Keratinocyte (primary cell): ENCODE measurements at regions not wholly inside any gene's neighbourhood (a gene's known extent, or its start where the extent isn't known, plus 50 kb on each side); places are given as distances from the start of the nearest gene placed in this dataset.

Experiments used
- DNase-seq: peaks from one replicate; pipeline ENCODE4 v3.0.0-alpha.2; 2011; ENCODE audit warnings: low read depth, missing footprints, low spot score
- FAIRE-seq: peaks from 2 replicates; lab custom pipeline; 2011; peaks lifted over from hg19 to GRCh38; lab: Jason Lieb, UNC
- H2AFZ ChIP-seq: 2 replicates; pipeline ENCODE4 v1.6.0; 2012; ENCODE audit warnings: low read length, control low read depth, inconsistent platforms; ENCODE audit not compliant: control insufficient read depth
- H3K27ac ChIP-seq: 2 replicates; pipeline ENCODE4 v1.5.1; 2011; ENCODE audit warnings: low read length; ENCODE audit not compliant: control insufficient read depth, insufficient read depth
- H3K27me3 ChIP-seq: 3 replicates; pipeline ENCODE4 v1.6.0; 2011; ENCODE audit warnings: low read length; ENCODE audit not compliant: control insufficient read depth, insufficient read depth; ENCODE audit errors: extremely low read depth
- H3K36me3 ChIP-seq, 2 experiments: 2 replicates in 1 of 2; 3 replicates in 1 of 2; pipeline ENCODE4 v1.5.1; 2011; ENCODE audit warnings: low read length in 2 of 2, mild to moderate bottlenecking in 1 of 2; ENCODE audit not compliant: control insufficient read depth in 2 of 2, insufficient read depth in 2 of 2; ENCODE audit errors: extremely low read depth in 1 of 2
- H3K4me1 ChIP-seq: 3 replicates; pipeline ENCODE4 v1.5.1; 2011; ENCODE audit warnings: low read length; ENCODE audit not compliant: control insufficient read depth, insufficient read depth; ENCODE audit errors: extremely low read depth
- H3K4me2 ChIP-seq: 3 replicates; pipeline ENCODE4 v1.6.0; 2011; ENCODE audit warnings: low read depth, low read length; ENCODE audit not compliant: control insufficient read depth, insufficient read depth; ENCODE audit errors: extremely low read depth
- H3K4me3 ChIP-seq, 3 experiments: fragments of 200-600 bp in 1 of 3; sonication (generic) in 1 of 3; 2 replicates in 2 of 3; 3 replicates in 1 of 3; pipeline ENCODE4 v1.5.1; 2011 to 2016; ENCODE audit warnings: low read length in 3 of 3, mild to moderate bottlenecking in 3 of 3, control low read depth in 2 of 3, inconsistent platforms in 1 of 3, low read depth in 1 of 3, mixed read lengths in 1 of 3, mixed run types in 1 of 3, moderate library complexity in 1 of 3; ENCODE audit not compliant: control insufficient read depth in 2 of 3, insufficient read depth in 2 of 3; ENCODE audit errors: extremely low read depth in 1 of 3
- H3K79me2 ChIP-seq: 2 replicates; pipeline ENCODE4 v1.6.0; 2012; ENCODE audit warnings: low read length; ENCODE audit not compliant: control insufficient read depth, insufficient read depth
- H3K9ac ChIP-seq: 3 replicates; pipeline ENCODE4 v1.6.0; 2011; ENCODE audit warnings: low read length; ENCODE audit not compliant: control insufficient read depth, insufficient read depth; ENCODE audit errors: extremely low read depth
- H3K9me1 ChIP-seq: 3 replicates; pipeline ENCODE4 v1.6.0; 2011; ENCODE audit warnings: low read length; ENCODE audit not compliant: control insufficient read depth, insufficient read depth; ENCODE audit errors: extremely low read depth
- H3K9me3 ChIP-seq: 2 replicates; pipeline ENCODE4 v1.5.1; 2012; ENCODE audit warnings: low read depth, low read length; ENCODE audit not compliant: control insufficient read depth
- H4K20me1 ChIP-seq: 3 replicates; pipeline ENCODE4 v1.6.0; 2011; ENCODE audit warnings: low read length; ENCODE audit not compliant: control insufficient read depth, insufficient read depth; ENCODE audit errors: extremely low read depth
- CTCF ChIP-seq, 3 experiments: IDR thresholded peaks in 1 of 3; conservative IDR thresholded peaks in 1 of 3; optimal IDR thresholded peaks in 1 of 3; 2 replicates in 2 of 3; 3 replicates in 1 of 3; pipeline versions ENCODE3 to v1.5.1; 2011; ENCODE audit warnings: low read length in 3 of 3, mild to moderate bottlenecking in 3 of 3, moderate library complexity in 2 of 3, control low read depth in 1 of 3, inconsistent platforms in 1 of 3; ENCODE audit not compliant: insufficient read depth in 2 of 3; ENCODE audit errors: extremely low read depth in 1 of 3
- EZH2 ChIP-seq: IDR thresholded peaks from one replicate; pipeline ENCODE4 v1.6.1; 2012; ENCODE audit warnings: inconsistent platforms, mild to moderate bottlenecking, low read length, moderate library complexity
- dilution Hi-C: fragments of 300-500 bp; cut with MboI; formaldehyde crosslinking; loops from one replicate; pipeline ENCODE4 v1.7.0; 2020; ENCODE audit warnings: low sequenced_read_pairs; ENCODE audit not compliant: extremely low pct_ligation_motif_present

GRCh38 chr15:60065951-60066350 is 61.8 kb downstream of the FOXB1 start:
- no peak for FAIRE-seq
- dilution Hi-C loops = no loop called here
- H3K4me1 ChIP-seq = peaks cover 6% of the 10 kb centered on the region

GRCh38 chr15:60070838-60071493 is 66.9 kb downstream of the FOXB1 start:
- Histone ChIP-seq H3K4me3 (peak overlapping the region in 2 of 3 experiments; percentile 1 to 18), H3K9me3 (no peaks in the 10 kb centered on the region), H2AFZ (peak overlapping the region; percentile 85), H3K79me2 (no peaks in the 10 kb centered on the region), H3K9ac (peak overlapping the region; percentile 60), H3K9me1 (no peaks in the 10 kb centered on the region), H3K36me3 (no peaks in the 10 kb centered on the region), H3K27ac (peak overlapping the region; percentile 65), H4K20me1 (no peaks in the 10 kb centered on the region), H3K4me1 (peaks cover 10% of the 10 kb centered on the region), H3K4me2 (peak overlapping the region; percentile 74), H3K27me3 (no peaks in the 10 kb centered on the region)
- dilution Hi-C loops = no loop called here
- peak; percentile 49 for DNase-seq
- TF ChIP-seq CTCF (optimal IDR thresholded peaks at IDR 0.05 in 1 of 3, IDR thresholded peaks at IDR 0.05 in 1 of 3, conservative IDR thresholded peaks at IDR 0.05 in 1 of 3; ENCODE audit: extremely low read depth in 1 of 3, insufficient read depth in 2 of 3, low read length in 3 of 3) (no peak), EZH2 (no peak)
- FAIRE-seq = peak; percentile 80

More at GRCh38 chr15:60065951-60066350, 61.8 kb downstream of the FOXB1 start:
- H3K4me3 ChIP-seq = no peak overlapping the region
- H3K9ac ChIP-seq = no peak overlapping the region
- DNase-seq = no peak
- no peaks in the 10 kb centered on the region for H3K36me3 ChIP-seq
- H3K27ac ChIP-seq = no peak overlapping the region
- no peaks in the 10 kb centered on the region for H3K9me1 ChIP-seq
- H3K27me3 ChIP-seq = no peaks in the 10 kb centered on the region
- TF ChIP-seq CTCF (optimal IDR thresholded peaks at IDR 0.05 in 1 of 3, IDR thresholded peaks at IDR 0.05 in 1 of 3, conservative IDR thresholded peaks at IDR 0.05 in 1 of 3; ENCODE audit: extremely low read depth in 1 of 3, insufficient read depth in 2 of 3, low read length in 3 of 3) (no peak), EZH2 (no peak)
- no peak overlapping the region for H3K4me2 ChIP-seq
- no peaks in the 10 kb centered on the region for H4K20me1 ChIP-seq
- peaks cover 5% of the 10 kb centered on the region for H3K9me3 ChIP-seq
- no peaks in the 10 kb centered on the region for H3K79me2 ChIP-seq
- H2AFZ ChIP-seq = no peak overlapping the region
